Neural cell (in vitro differentiated cells): ENCODE measurements at regions not wholly inside any gene's neighbourhood (a gene's known extent, or its start where the extent isn't known, plus 50 kb on each side); places are given as distances from the start of the nearest gene placed in this dataset.
"Not testable (repeated sequence)": the region's sequence is repeated elsewhere in the genome, so short reads cannot be mapped to it uniquely, and the experiment has no call there.

ENCODE experiments used
- H2AFZ ChIP-seq: fragments of 200-600, 300-800 bp; sonication (generic), shearing (Covaris generic); 2 replicates; pipeline ENCODE4 v1.6.0; 2014; ENCODE audit warnings: low read depth, mild to moderate bottlenecking, antibody characterized with exemption, low read length, moderate library complexity
- H3F3A ChIP-seq: fragments of 200-600 bp; shearing (Covaris generic); 2 replicates; pipeline ENCODE4 v1.6.1; 2016; ENCODE audit warnings: mild to moderate bottlenecking, moderate library complexity, mixed read lengths, antibody characterized with exemption, low read length; ENCODE audit not compliant: insufficient read depth, poor library complexity, severe bottlenecking
- H3K27ac ChIP-seq: fragments of 200-600, 300-800 bp; sonication (generic), shearing (Covaris generic); 2 replicates; pipeline ENCODE4 v1.5.1; 2014; ENCODE audit warnings: mild to moderate bottlenecking, low read length, moderate library complexity
- H3K27me3 ChIP-seq: fragments of 300-800, 200-600 bp; sonication (generic), shearing (Covaris generic); 2 replicates; pipeline ENCODE4 v1.6.0; 2014; ENCODE audit warnings: mild to moderate bottlenecking, low read depth, low read length, moderate library complexity; ENCODE audit not compliant: insufficient read depth
- H3K36me3 ChIP-seq: fragments of 300-800, 200-600 bp; sonication (generic), shearing (Covaris generic); 2 replicates; pipeline ENCODE4 v1.5.1; 2014; ENCODE audit warnings: mild to moderate bottlenecking, antibody characterized with exemption, low read length, moderate library complexity; ENCODE audit not compliant: insufficient read depth
- H3K4me2 ChIP-seq: fragments of 300-800, 200-600 bp; sonication (generic), shearing (Covaris generic); 2 replicates; pipeline ENCODE4 v1.6.0; 2014; ENCODE audit warnings: mild to moderate bottlenecking, low read length
- H3K4me3 ChIP-seq: fragments of 300-800, 200-600 bp; sonication (generic), shearing (Covaris generic); 2 replicates; pipeline ENCODE4 v1.5.1; 2014; ENCODE audit warnings: mild to moderate bottlenecking, low read length, moderate library complexity
- H3K79me2 ChIP-seq: fragments of 200-600 bp; shearing (Covaris generic); replicated peaks from 2 replicates; pipeline ENCODE4 v1.6.0; 2014; ENCODE audit warnings: mild to moderate bottlenecking, low read length, moderate library complexity; ENCODE audit not compliant: insufficient read depth
- H3K9ac ChIP-seq: fragments of 300-800, 200-600 bp; sonication (generic), shearing (Covaris generic); 2 replicates; pipeline ENCODE4 v1.6.1; 2016; ENCODE audit warnings: mild to moderate bottlenecking, low read length, mixed read lengths
- H3K9me2 ChIP-seq: fragments of 200-600 bp; shearing (Covaris generic); 2 replicates; pipeline ENCODE4 v1.6.1; 2016; ENCODE audit warnings: mild to moderate bottlenecking, low read length, mixed read lengths; ENCODE audit not compliant: insufficient read depth
- H3K9me3 ChIP-seq: fragments of 200-600, 300-800 bp; sonication (generic), shearing (Covaris generic); 2 replicates; pipeline ENCODE4 v1.6.1; 2016; ENCODE audit warnings: mild to moderate bottlenecking, mixed run types, low read length, moderate library complexity, mixed read lengths
- H4K20me1 ChIP-seq: fragments of 200-600 bp; shearing (Covaris generic); 2 replicates; pipeline ENCODE4 v1.6.1; 2016; ENCODE audit warnings: mild to moderate bottlenecking, mixed run types; ENCODE audit not compliant: insufficient read depth
- EP300 ChIP-seq: fragments of 450-650 bp; conservative IDR thresholded peaks from 2 replicates; pipeline ENCODE4 v1.6.1; 2014; ENCODE audit warnings: antibody characterized with exemption, mild to moderate bottlenecking, moderate library complexity; ENCODE audit not compliant: poor library complexity, severe bottlenecking
- EZH2 ChIP-seq: fragments of 200-600, 300-800 bp; shearing (Covaris generic), sonication (generic); IDR thresholded peaks from 2 replicates; pipeline ENCODE4 v1.6.1; 2014; ENCODE audit warnings: antibody characterized with exemption, low read length, borderline replicate concordance, mild to moderate bottlenecking; ENCODE audit not compliant: insufficient read depth, poor library complexity, severe bottlenecking
- MXI1 ChIP-seq: fragments of 450-650 bp; conservative IDR thresholded peaks from 2 replicates; pipeline ENCODE4 v1.6.1; 2014; ENCODE audit warnings: antibody characterized with exemption, mild to moderate bottlenecking; ENCODE audit not compliant: poor library complexity, severe bottlenecking
- POLR2AphosphoS5 ChIP-seq: IDR thresholded peaks from 2 replicates; pipeline ENCODE4 v1.6.1; 2012
- RAD21 ChIP-seq: fragments of 450-650 bp; conservative IDR thresholded peaks from 2 replicates; pipeline ENCODE4 v1.6.1; 2014; ENCODE audit warnings: antibody characterized with exemption, mild to moderate bottlenecking, moderate library complexity
- SMC3 ChIP-seq: fragments of 450-650 bp; conservative IDR thresholded peaks from 2 replicates; pipeline ENCODE4 v1.6.1; 2014; ENCODE audit warnings: antibody characterized with exemption, mild to moderate bottlenecking, moderate library complexity; ENCODE audit not compliant: poor library complexity
- TAF1 ChIP-seq: IDR thresholded peaks from 2 replicates; pipeline ENCODE4 v1.6.1; 2012; ENCODE audit warnings: low read depth
- TF ChIP-seq, protein P1 (sequence below): IDR thresholded peaks from 2 replicates; pipeline ENCODE4 v1.6.1; 2012; ENCODE audit warnings: borderline replicate concordance
- TF ChIP-seq, protein P2 (sequence below): fragments of 450-650 bp; IDR thresholded peaks from 2 replicates; pipeline ENCODE4 v1.5.1; 2014; ENCODE audit warnings: antibody characterized with exemption, mild to moderate bottlenecking, moderate library complexity; ENCODE audit not compliant: poor library complexity, severe bottlenecking

DNA sequence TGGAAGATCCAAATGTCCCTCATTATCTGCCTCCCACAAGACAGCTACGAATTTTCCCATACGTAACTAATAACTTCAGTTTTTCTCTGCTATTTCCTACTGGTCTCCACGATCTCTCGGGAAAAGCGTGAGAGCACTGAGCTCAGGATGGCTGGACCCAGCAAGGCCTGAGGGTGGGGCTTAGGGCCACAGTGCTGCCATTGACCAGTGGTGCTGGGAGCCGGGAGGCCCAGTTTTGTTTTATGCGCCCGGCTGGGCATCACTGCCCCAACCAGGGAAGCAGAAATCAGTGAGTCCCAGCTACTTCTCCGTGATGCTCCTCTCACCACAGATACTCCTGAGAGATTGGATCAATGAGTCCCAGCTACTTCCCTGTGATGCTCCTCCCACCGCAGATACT lies 238.4 kb downstream of the LY86 start:
- H3K4me3 ChIP-seq, result no peak overlapping the region

DNA sequence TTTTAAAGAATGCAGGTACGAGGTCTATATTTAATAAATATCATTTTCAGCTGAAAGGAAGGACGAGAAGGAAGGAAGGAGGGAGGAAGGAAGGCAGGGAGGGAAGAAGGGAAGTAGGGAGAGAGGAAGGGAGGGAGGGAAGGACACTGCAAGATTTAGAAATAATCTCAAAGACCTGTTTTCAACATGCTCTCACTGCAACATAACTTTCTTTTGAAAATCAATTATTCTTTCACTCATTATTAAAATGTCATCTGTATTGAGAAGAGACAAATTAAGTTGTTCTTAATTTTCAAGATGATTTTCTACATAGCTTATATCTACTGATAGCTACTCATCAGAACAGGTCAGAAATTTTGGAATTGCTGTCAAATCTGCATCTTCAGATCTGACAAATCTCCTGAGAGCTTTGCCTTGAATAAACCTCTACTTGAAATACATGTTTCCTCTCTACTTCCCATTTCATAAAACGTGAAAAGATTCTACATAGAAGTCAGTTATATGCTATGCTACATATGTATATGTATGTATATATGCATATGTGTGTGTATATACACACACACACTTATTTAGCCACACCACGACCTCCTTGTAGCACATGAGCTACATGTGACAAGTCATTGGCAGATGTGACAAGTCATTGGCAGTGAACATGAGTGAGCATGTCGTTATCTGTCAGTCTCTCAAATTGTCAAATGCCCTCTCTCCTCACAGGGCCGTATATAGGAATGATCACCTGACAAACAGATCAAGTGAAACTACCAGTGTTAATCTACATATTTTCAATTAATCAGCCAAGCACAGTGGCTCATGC lies 241.6 kb downstream of the LY86 start:
- no peaks in the 10 kb centered on the region for H3K36me3 ChIP-seq
- H3K27me3 ChIP-seq, result no peaks in the 10 kb centered on the region
- no peaks in the 10 kb centered on the region for H4K20me1 ChIP-seq
- H3K9me2 ChIP-seq, result no peaks in the 10 kb centered on the region
- no peak overlapping the region for H2AFZ ChIP-seq
- no peaks in the 10 kb centered on the region for H3K9me3 ChIP-seq
- no peak overlapping the region for H3K9ac ChIP-seq
- H3K79me2 ChIP-seq, result no peaks in the 10 kb centered on the region
- H3F3A ChIP-seq, result no peaks in the 10 kb centered on the region
- no peak overlapping the region for H3K4me3 ChIP-seq
- peak; percentile 63 for TF ChIP-seq POLR2AphosphoS5
- peak; percentile 91 for TF ChIP-seq EP300
- TF ChIP-seq SMC3, result no peak
- TF ChIP-seq MXI1, result no peak
- H3K27ac ChIP-seq, result no peak overlapping the region
- no peak overlapping the region for H3K4me2 ChIP-seq

More for the DNA sequence above, 238.4 kb downstream of the LY86 start:
- TF ChIP-seq SMC3 (no peak), TAF1 (no peak), POLR2AphosphoS5 (no peak), EZH2 (no peak), EP300 (no peak), MXI1 (no peak), RAD21 (no peak)
- H3K9me3 ChIP-seq, result no peaks in the 10 kb centered on the region
- no peaks in the 10 kb centered on the region for H3K79me2 ChIP-seq
- no peaks in the 10 kb centered on the region for H3F3A ChIP-seq
- no peaks in the 10 kb centered on the region for H3K36me3 ChIP-seq
- no peak overlapping the region for H3K27ac ChIP-seq
- no peak overlapping the region for H3K9ac ChIP-seq
- no peaks in the 10 kb centered on the region for H3K27me3 ChIP-seq
- no peaks in the 10 kb centered on the region for H3K9me2 ChIP-seq
- no peak overlapping the region for H3K4me2 ChIP-seq
- no peak overlapping the region for H2AFZ ChIP-seq
- H4K20me1 ChIP-seq, result no peaks in the 10 kb centered on the region

DNA sequence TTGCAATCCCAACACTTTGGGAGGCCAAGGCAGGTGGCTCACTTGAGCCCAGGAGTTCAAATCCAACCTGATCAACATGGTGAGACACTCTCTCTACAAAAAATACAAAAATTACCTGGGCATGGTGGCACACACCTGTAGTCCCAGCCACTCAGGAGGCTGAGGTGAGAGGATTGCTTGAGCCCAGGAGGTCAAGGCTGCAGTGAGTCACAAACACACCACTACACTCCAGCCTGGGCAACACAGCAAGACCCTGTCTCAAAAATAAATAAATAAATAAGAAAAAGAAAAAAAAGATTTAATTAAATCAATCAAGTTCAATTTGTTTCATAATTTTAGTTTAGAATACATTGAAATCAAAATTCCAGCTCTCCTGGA lies 242.2 kb downstream of the LY86 start:
- H3K9me3 ChIP-seq, H3K4me2 ChIP-seq, H3K36me3 ChIP-seq, H3K27me3 ChIP-seq, H2AFZ ChIP-seq, H3F3A ChIP-seq, H3K79me2 ChIP-seq, H3K9me2 ChIP-seq, H4K20me1 ChIP-seq, H3K27ac ChIP-seq, H3K9ac ChIP-seq, H3K4me3 ChIP-seq: not testable (repeated sequence)
- peak; percentile 5 for TF ChIP-seq EP300

DNA sequence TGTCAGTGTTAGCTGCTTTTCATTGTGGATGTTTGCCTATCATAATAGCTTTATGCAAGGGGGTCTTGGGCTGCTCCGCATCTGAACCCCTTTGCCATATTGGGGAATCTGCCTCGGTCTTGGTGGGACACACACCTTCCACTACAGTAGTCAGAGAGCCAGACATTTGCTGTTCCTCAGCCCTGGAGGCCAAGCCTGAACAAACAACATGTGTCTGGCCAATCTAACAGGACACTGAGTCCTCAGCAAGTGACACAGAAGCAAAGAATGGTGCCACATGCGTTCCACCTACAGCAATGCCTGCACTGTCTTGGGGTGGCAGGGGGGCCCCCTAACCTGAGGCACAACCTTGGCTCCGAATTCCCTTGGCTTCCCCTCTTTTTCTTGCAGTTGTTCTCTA lies 243.9 kb downstream of the LY86 start:
- Histone ChIP-seq H3F3A (no peaks in the 10 kb centered on the region), H3K79me2 (no peaks in the 10 kb centered on the region), H3K4me3 (no peak overlapping the region), H3K27me3 (no peaks in the 10 kb centered on the region), H3K9me3 (no peaks in the 10 kb centered on the region), H3K36me3 (no peaks in the 10 kb centered on the region), H2AFZ (no peak overlapping the region), H3K9me2 (no peaks in the 10 kb centered on the region), H4K20me1 (no peaks in the 10 kb centered on the region), H3K9ac (no peak overlapping the region), H3K27ac (no peak overlapping the region), H3K4me2 (no peak overlapping the region)
- TF ChIP-seq, protein P1, sequence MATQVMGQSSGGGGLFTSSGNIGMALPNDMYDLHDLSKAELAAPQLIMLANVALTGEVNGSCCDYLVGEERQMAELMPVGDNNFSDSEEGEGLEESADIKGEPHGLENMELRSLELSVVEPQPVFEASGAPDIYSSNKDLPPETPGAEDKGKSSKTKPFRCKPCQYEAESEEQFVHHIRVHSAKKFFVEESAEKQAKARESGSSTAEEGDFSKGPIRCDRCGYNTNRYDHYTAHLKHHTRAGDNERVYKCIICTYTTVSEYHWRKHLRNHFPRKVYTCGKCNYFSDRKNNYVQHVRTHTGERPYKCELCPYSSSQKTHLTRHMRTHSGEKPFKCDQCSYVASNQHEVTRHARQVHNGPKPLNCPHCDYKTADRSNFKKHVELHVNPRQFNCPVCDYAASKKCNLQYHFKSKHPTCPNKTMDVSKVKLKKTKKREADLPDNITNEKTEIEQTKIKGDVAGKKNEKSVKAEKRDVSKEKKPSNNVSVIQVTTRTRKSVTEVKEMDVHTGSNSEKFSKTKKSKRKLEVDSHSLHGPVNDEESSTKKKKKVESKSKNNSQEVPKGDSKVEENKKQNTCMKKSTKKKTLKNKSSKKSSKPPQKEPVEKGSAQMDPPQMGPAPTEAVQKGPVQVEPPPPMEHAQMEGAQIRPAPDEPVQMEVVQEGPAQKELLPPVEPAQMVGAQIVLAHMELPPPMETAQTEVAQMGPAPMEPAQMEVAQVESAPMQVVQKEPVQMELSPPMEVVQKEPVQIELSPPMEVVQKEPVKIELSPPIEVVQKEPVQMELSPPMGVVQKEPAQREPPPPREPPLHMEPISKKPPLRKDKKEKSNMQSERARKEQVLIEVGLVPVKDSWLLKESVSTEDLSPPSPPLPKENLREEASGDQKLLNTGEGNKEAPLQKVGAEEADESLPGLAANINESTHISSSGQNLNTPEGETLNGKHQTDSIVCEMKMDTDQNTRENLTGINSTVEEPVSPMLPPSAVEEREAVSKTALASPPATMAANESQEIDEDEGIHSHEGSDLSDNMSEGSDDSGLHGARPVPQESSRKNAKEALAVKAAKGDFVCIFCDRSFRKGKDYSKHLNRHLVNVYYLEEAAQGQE, result no peak
- TF ChIP-seq EP300, result no peak
- TF ChIP-seq, protein P2, sequence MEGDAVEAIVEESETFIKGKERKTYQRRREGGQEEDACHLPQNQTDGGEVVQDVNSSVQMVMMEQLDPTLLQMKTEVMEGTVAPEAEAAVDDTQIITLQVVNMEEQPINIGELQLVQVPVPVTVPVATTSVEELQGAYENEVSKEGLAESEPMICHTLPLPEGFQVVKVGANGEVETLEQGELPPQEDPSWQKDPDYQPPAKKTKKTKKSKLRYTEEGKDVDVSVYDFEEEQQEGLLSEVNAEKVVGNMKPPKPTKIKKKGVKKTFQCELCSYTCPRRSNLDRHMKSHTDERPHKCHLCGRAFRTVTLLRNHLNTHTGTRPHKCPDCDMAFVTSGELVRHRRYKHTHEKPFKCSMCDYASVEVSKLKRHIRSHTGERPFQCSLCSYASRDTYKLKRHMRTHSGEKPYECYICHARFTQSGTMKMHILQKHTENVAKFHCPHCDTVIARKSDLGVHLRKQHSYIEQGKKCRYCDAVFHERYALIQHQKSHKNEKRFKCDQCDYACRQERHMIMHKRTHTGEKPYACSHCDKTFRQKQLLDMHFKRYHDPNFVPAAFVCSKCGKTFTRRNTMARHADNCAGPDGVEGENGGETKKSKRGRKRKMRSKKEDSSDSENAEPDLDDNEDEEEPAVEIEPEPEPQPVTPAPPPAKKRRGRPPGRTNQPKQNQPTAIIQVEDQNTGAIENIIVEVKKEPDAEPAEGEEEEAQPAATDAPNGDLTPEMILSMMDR, result no peak
- no peak for TF ChIP-seq MXI1
- no peak for TF ChIP-seq EZH2
- TF ChIP-seq SMC3, result no peak
- TF ChIP-seq POLR2AphosphoS5, result no peak
- no peak for TF ChIP-seq RAD21
- no peak for TF ChIP-seq TAF1
